HG03571 (cell line): ENCODE measurements at regions not wholly inside any gene's neighbourhood (a gene's known extent, or its start where the extent isn't known, plus 50 kb on each side); places are given as distances from the start of the nearest gene placed in this dataset.

ENCODE experiments used
- ATAC-seq: cut with Tn5 transposase; IDR thresholded peaks from one replicate; pipeline ENCODE4 v1.9.1; 2021; ENCODE audit not compliant: unreplicated experiment

- ATAC-seq, result no peak
These were observed 58.9 kb downstream of the IRX1 start for GRCh38 chr5:3654515-3654914.

GRCh38 chr5:3656803-3657202, 61.2 kb downstream of the IRX1 start:
- ATAC-seq, result no peak

GRCh38 chr5:3657364-3658022, 61.9 kb downstream of the IRX1 start:
- ATAC-seq, result no peak

- ATAC-seq, result no peak
These were observed 63.3 kb downstream of the IRX1 start for GRCh38 chr5:3658929-3659328.

GRCh38 chr5:3659907-3660306, 64.3 kb downstream of the IRX1 start:
- ATAC-seq, result no peak

GRCh38 chr5:3660630-3661029, 65.0 kb downstream of the IRX1 start:
- no peak for ATAC-seq

- no peak for ATAC-seq
These were observed 66.2 kb downstream of the IRX1 start for GRCh38 chr5:3661755-3662296.

- ATAC-seq, result no peak
These were observed 66.7 kb downstream of the IRX1 start for GRCh38 chr5:3662344-3662743.

GRCh38 chr5:3671337-3671736, 75.7 kb downstream of the IRX1 start:
- ATAC-seq, result no peak

- ATAC-seq, result no peak
These were observed 83.2 kb downstream of the IRX1 start for GRCh38 chr5:3678801-3679200.

GRCh38 chr5:3680821-3681220, 85.2 kb downstream of the IRX1 start:
- ATAC-seq, result no peak

GRCh38 chr5:3684118-3684517, 88.5 kb downstream of the IRX1 start:
- no peak for ATAC-seq

- no peak for ATAC-seq
These were observed 89.2 kb downstream of the IRX1 start for GRCh38 chr5:3684771-3685354.

- ATAC-seq, result no peak
These were observed 99.2 kb downstream of the IRX1 start for GRCh38 chr5:3694819-3695218.

GRCh38 chr5:3695818-3696217, 100.2 kb downstream of the IRX1 start:
- ATAC-seq, result no peak

- ATAC-seq, result no peak
These were observed 102.8 kb downstream of the IRX1 start for GRCh38 chr5:3698412-3698811.

- no peak for ATAC-seq
These were observed 106.1 kb downstream of the IRX1 start for GRCh38 chr5:3701694-3702093.

GRCh38 chr5:3704661-3705060, 109.0 kb downstream of the IRX1 start:
- no peak for ATAC-seq

GRCh38 chr5:3709068-3709716, 113.6 kb downstream of the IRX1 start:
- no peak for ATAC-seq

GRCh38 chr5:3709717-3710348, 114.2 kb downstream of the IRX1 start:
- no peak for ATAC-seq

GRCh38 chr5:3715062-3715461, 119.4 kb downstream of the IRX1 start:
- ATAC-seq, result no peak

GRCh38 chr5:3729631-3730030, 134.0 kb downstream of the IRX1 start:
- no peak for ATAC-seq
